Ishikawa (cell line): ENCODE measurements at regions not wholly inside any gene's neighbourhood (a gene's known extent, or its start where the extent isn't known, plus 50 kb on each side); places are given as distances from the start of the nearest gene placed in this dataset.

Experiments used
- CEBPB ChIP-seq: IDR thresholded peaks from 2 replicates; pipeline ENCODE4 v1.6.1; 2012
- CREB1 ChIP-seq: IDR thresholded peaks from 2 replicates; pipeline ENCODE4 v1.6.1; 2012; ENCODE audit warnings: low read depth
- EGR1 ChIP-seq: IDR thresholded peaks from 2 replicates; pipeline ENCODE4 v1.6.1; 2012
- EP300 ChIP-seq: IDR thresholded peaks from 2 replicates; pipeline ENCODE4 v1.6.1; 2012; ENCODE audit warnings: borderline replicate concordance
- FOXM1 ChIP-seq: IDR thresholded peaks from 2 replicates; pipeline ENCODE4 v1.6.1; 2012; ENCODE audit warnings: low read depth, borderline replicate concordance
- NFIC ChIP-seq: IDR thresholded peaks from 2 replicates; pipeline ENCODE4 v1.6.1; 2012
- RAD21 ChIP-seq: IDR thresholded peaks from 2 replicates; pipeline ENCODE4 v1.6.1; 2012; ENCODE audit warnings: low read depth
- REST ChIP-seq: IDR thresholded peaks from 2 replicates; pipeline ENCODE4 v1.6.1; 2012; ENCODE audit warnings: low read depth, mild to moderate bottlenecking
- TAF1 ChIP-seq: IDR thresholded peaks from 2 replicates; pipeline ENCODE4 v1.6.1; 2012; ENCODE audit warnings: low read depth, mild to moderate bottlenecking
- TCF12 ChIP-seq: IDR thresholded peaks from 2 replicates; pipeline ENCODE4 v1.6.1; 2012; ENCODE audit warnings: low read depth
- TEAD4 ChIP-seq: IDR thresholded peaks from 2 replicates; pipeline ENCODE4 v1.6.1; 2012
- USF1 ChIP-seq: IDR thresholded peaks from 2 replicates; pipeline ENCODE4 v1.6.1; 2012
- YY1 ChIP-seq: IDR thresholded peaks from 2 replicates; pipeline ENCODE4 v1.6.1; 2012; ENCODE audit warnings: low read depth
- ZBTB7A ChIP-seq: IDR thresholded peaks from 2 replicates; pipeline ENCODE4 v1.6.1; 2012; ENCODE audit warnings: low read depth
- TF ChIP-seq, protein P1 (sequence below): IDR thresholded peaks from 2 replicates; pipeline ENCODE4 v1.6.1; 2012

DNA sequence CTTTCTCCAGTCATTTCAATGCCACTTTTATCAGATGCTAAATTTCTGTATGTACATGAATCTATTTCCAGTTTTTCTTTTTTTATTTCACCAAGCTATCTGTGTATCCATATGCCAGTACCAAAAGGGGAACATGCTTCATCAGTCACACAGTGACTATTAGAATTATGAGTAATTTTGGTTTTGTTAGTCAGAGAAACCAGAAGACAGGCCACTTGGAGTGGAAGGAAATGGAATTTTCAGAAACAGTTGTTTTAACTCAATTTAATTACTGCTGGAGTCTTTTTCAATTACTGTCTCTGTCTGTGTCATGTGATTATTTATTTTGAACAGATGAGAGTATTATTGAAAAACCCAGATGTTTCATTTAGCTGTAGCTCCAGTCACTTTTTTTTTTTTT lies 84.6 kb upstream of the ANO3 start:
- TF ChIP-seq, protein P1, sequence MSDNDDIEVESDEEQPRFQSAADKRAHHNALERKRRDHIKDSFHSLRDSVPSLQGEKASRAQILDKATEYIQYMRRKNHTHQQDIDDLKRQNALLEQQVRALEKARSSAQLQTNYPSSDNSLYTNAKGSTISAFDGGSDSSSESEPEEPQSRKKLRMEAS: no peak
- no peak for TF ChIP-seq FOXM1

DNA sequence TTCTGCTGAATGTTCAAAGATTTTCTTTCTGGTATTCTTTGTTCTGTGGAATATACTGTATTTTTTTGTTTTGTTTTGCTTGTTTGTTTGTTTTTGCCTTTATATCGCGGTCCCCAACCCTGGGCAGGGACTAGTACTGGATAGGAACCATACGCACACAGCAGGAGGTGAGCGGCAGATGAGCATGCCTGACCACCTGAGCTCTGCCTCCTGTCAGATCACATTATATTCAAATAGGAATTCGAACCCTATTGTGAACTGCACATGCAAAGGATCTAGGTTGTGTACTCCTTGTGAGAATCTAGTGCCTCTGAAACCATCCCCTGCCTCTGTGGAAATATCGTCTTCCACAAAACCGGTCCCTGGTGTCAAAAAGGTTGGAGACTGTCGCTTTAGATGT lies 83.3 kb upstream of the ANO3 start:
- TF ChIP-seq YY1 (no peak), EP300 (no peak)

DNA sequence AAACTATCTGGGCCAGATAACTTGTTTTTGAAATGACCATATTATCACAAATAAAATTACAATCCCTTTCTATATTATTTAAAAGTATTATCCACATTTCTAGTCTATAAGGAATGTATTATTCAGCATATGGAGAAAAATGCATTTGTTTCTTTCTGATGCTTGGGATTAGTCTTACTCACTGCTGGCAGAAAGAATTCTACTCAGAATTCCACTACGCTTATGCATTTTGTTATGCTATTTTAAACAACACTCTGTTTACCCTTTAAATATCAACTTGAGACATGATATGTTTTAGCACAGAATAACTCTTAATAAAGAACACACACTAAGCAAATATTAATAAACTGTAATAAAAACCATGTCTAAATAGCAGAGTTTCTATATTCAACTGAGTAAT lies 77.6 kb upstream of the ANO3 start:
- TF ChIP-seq TAF1: no peak
- TF ChIP-seq CEBPB: no peak
- no peak for TF ChIP-seq YY1
- no peak for TF ChIP-seq TEAD4
- no peak for TF ChIP-seq USF1
- TF ChIP-seq NFIC: no peak
- TF ChIP-seq, protein P1: no peak
- no peak for TF ChIP-seq FOXM1
- no peak for TF ChIP-seq TCF12
- no peak for TF ChIP-seq REST

DNA sequence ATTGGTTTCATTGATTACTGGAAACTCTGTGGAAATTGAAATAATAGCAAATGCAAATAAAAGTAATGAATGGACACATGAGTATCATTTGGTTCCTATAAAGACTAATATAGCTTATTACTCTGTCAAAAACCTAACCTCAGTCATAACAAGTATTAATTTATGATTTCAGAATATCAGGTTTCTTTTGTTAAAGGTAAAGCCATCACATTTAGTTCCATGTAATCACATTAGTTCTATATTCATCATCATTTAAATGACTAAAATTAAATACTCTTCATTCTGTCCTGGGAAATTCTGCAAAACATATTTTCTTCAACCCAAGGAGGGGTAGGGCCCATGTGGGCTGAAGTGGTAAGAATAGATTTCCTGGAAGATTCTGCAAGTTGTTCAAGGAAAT lies 68.2 kb upstream of the ANO3 start:
- TF ChIP-seq NFIC: no peak
- no peak for TF ChIP-seq TAF1
- TF ChIP-seq EP300: no peak
- TF ChIP-seq EGR1: no peak
- TF ChIP-seq ZBTB7A: no peak
- no peak for TF ChIP-seq TEAD4
- TF ChIP-seq CEBPB: no peak
- no peak for TF ChIP-seq TCF12
- TF ChIP-seq, protein P1: no peak
- no peak for TF ChIP-seq USF1

DNA sequence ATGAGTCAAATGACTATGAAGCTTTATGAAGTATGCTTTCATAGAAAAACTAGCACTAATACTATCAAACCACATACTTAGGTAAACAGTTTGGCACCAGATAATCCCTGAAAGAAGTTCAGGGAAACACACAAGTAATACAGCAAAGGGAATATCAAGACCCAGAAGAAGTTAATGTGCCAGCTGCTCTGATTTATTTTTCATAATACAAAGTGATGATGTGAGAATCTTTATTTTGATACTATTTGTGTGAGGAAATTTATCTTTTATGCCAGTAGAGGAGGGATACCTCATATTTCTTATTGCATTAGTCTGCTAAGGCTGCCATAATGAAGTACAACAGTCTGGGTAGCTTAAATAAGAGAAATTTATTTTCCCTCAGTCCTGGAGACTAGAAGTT lies 67.7 kb upstream of the ANO3 start:
- TF ChIP-seq EP300 (no peak), USF1 (no peak)

GRCh38 chr11:26268980-26269660 lies 62.8 kb upstream of the ANO3 start:
- TF ChIP-seq CEBPB (no peak), EP300 (no peak), REST (no peak), CREB1 (no peak), NFIC (no peak), TEAD4 (no peak), TAF1 (no peak), YY1 (no peak)
- TF ChIP-seq, protein P1: no peak

DNA sequence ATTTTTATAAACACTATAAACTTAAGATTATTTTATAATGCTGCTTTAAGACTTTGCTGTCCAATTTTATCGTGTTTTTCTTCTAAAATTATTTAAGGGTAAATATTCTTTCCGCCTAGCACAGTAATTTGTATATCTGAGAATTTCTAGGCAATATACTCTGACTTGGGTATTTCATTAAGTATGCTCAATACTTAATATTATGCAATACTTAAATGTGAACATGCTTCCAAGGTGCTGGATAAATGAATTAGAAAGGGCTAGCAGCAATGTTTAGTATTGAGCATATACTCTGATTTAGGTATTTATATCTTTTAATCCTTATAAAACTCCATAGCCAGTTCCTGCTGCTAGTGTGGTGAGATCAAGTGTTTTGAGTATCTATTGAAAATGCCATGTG lies 60.3 kb upstream of the ANO3 start:
- TF ChIP-seq, protein P1: no peak
- TF ChIP-seq TAF1 (no peak), ZBTB7A (no peak), RAD21 (no peak), YY1 (no peak)
